Endothelial cell (in vitro differentiated cells): ENCODE measurements at regions not wholly inside any gene's neighbourhood (a gene's known extent, or its start where the extent isn't known, plus 50 kb on each side); places are given as distances from the start of the nearest gene placed in this dataset.

Source experiments
- DNase-seq: peaks from one replicate; pipeline ENCODE4 v3.0.0; 2021; ENCODE audit warnings: low spot score
- H3K27ac Mint-ChIP-seq: one replicate; pipeline ENCODE4 v1.8.0; 2021; ENCODE audit warnings: mixed read lengths, inconsistent platforms; ENCODE audit not compliant: unreplicated experiment
- H3K27me3 Mint-ChIP-seq: one replicate; pipeline ENCODE4 v1.8.0; 2021; ENCODE audit warnings: mild to moderate bottlenecking, moderate library complexity, mixed read lengths, inconsistent platforms; ENCODE audit not compliant: unreplicated experiment
- H3K36me3 Mint-ChIP-seq: one replicate; pipeline ENCODE4 v1.8.0; 2021; ENCODE audit warnings: mild to moderate bottlenecking, low read depth, mixed read lengths, inconsistent platforms; ENCODE audit not compliant: unreplicated experiment
- H3K4me1 Mint-ChIP-seq: one replicate; pipeline ENCODE4 v1.8.0; 2021; ENCODE audit warnings: mild to moderate bottlenecking, mixed read lengths, inconsistent platforms; ENCODE audit not compliant: unreplicated experiment
- H3K4me3 Mint-ChIP-seq: one replicate; pipeline ENCODE4 v1.8.0; 2021; ENCODE audit warnings: mild to moderate bottlenecking, mixed read lengths, inconsistent platforms; ENCODE audit not compliant: unreplicated experiment
- H3K9me3 Mint-ChIP-seq: one replicate; pipeline ENCODE4 v1.8.0; 2021; ENCODE audit warnings: mixed read lengths, inconsistent platforms; ENCODE audit not compliant: unreplicated experiment
- TF ChIP-seq, protein P1 (sequence below): fragments of 200-600 bp; sonication (generic); IDR thresholded peaks from one replicate; pipeline ENCODE4 v1.5.0; 2021; ENCODE audit warnings: antibody characterized with exemption; ENCODE audit not compliant: unreplicated experiment

DNA sequence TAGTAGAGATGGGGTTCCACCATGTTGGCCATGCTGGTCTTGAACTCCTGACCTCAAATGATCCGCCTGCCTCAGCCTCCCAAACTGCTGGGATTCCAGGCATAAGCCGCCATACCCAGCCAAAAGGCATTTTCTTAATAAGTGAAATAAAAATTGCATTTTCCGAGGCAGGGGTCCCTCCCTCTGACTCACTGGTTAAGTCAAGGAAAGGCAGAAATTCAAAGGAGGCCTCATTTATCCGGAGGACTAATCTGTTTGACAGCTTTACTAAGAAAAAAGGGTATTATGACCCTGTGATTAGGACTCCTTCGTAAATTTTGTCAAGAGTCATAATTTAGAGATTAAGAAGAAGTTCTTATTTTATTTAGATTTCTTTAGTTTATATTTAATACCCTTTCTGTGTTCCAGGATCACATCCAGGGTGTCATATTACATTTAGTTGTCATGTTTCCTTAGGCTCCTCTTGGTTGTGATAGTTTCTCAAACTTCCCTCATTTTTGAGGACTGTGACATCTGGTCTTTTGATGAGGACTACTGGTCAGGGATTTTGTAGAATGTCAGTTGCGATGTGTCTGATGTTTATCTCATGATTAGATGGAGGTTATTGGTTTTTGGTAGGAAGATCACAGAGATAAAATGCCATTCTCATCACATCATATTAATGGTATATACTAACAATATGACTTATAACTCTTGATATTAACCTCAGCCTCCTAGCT lies 753.7 kb upstream of the AMOT start:
- no peaks in the 10 kb centered on the region for H3K36me3 Mint-ChIP-seq
- no peaks in the 10 kb centered on the region for H3K27me3 Mint-ChIP-seq
- no peaks in the 10 kb centered on the region for H3K4me1 Mint-ChIP-seq
- DNase-seq, result no peak
- no peak overlapping the region for H3K4me3 Mint-ChIP-seq
- H3K9me3 Mint-ChIP-seq, result no peaks in the 10 kb centered on the region
- H3K27ac Mint-ChIP-seq, result no peak overlapping the region
- TF ChIP-seq, protein P1, sequence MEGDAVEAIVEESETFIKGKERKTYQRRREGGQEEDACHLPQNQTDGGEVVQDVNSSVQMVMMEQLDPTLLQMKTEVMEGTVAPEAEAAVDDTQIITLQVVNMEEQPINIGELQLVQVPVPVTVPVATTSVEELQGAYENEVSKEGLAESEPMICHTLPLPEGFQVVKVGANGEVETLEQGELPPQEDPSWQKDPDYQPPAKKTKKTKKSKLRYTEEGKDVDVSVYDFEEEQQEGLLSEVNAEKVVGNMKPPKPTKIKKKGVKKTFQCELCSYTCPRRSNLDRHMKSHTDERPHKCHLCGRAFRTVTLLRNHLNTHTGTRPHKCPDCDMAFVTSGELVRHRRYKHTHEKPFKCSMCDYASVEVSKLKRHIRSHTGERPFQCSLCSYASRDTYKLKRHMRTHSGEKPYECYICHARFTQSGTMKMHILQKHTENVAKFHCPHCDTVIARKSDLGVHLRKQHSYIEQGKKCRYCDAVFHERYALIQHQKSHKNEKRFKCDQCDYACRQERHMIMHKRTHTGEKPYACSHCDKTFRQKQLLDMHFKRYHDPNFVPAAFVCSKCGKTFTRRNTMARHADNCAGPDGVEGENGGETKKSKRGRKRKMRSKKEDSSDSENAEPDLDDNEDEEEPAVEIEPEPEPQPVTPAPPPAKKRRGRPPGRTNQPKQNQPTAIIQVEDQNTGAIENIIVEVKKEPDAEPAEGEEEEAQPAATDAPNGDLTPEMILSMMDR, result no peak

DNA sequence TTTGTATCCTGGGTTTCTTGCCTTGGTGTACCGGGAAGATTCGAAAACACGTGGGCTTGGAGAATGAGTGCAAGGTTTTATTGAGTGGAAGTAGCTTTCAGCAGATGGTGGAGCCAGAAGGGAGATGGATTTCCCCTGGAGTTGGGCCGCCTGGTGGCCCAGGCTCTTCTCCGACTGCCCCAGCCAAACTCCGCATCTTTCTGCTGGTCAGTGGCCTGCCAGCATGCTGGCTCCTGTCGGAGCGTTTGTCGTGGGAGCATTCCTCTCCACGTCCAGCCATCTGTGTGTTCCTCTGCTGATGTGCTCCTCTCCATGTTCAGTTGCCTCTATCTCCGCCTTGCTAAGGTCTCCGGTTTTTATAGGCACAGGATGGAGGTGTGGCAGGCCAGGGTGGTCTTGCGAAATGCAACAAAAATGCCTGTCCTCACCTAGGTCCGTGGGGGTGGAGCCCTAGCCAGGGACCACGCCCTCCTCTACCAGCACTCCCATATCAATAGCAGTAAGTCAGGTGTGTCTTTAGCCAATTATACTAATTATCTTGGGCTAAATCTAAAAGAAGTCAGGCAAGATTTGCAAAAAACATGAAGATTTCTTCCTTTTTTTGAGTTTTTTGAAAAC lies 745.8 kb upstream of the AMOT start:
- Mint-ChIP-seq H3K36me3 (peaks cover 3% of the 10 kb centered on the region), H3K4me3 (no peak overlapping the region), H3K27me3 (no peaks in the 10 kb centered on the region), H3K27ac (no peak overlapping the region), H3K9me3 (no peaks in the 10 kb centered on the region), H3K4me1 (no peaks in the 10 kb centered on the region)
- DNase-seq, result no peak
- TF ChIP-seq, protein P1, result no peak

DNA sequence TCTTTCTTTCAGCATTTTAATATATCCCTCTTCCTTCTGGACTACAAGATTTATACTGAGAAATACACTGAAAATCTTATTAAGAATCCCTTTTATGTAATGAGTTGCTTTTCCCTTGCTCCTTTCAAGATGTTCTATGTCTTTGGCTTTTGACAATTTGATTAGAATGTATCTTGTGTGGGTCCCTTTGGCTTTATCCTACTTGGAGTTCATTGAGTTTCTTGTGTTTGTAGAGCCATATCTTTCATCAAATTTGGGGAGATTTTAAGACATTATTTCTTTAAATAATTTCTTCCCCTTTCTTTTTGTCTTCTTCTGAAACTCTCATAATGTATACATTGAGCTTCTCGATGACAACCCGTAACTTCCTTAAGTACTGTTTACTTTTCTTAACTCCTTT lies 739.9 kb upstream of the AMOT start:
- no peak overlapping the region for H3K4me3 Mint-ChIP-seq
- TF ChIP-seq, protein P1, result no peak
- H3K27me3 Mint-ChIP-seq, result no peaks in the 10 kb centered on the region
- no peak overlapping the region for H3K27ac Mint-ChIP-seq
- H3K9me3 Mint-ChIP-seq, result no peaks in the 10 kb centered on the region
- peaks cover 3% of the 10 kb centered on the region for H3K36me3 Mint-ChIP-seq
- DNase-seq, result no peak
- H3K4me1 Mint-ChIP-seq, result no peaks in the 10 kb centered on the region

DNA sequence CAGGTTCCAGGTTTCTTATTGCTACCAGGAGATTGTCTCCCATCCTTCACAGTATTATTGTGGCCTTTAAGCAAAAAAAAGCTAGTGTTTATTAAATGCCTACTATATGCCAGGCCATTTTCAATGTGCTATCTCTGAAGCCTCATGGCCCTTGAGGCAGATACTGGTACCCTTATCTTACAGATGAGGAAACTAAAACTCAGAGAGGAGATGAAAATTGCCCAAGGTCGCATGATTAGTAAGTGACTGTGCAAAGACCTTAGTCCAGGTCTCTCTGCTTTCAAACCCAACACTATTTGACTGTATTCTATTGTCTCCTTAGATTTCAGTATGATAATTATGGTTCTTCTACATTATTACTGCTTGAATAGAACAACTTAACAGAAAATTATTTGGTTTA lies 717.9 kb upstream of the AMOT start:
- TF ChIP-seq, protein P1, result no peak
- H3K27me3 Mint-ChIP-seq, result no peaks in the 10 kb centered on the region
- H3K36me3 Mint-ChIP-seq, result no peaks in the 10 kb centered on the region
- no peak for DNase-seq
- H3K27ac Mint-ChIP-seq, result no peak overlapping the region
- H3K4me1 Mint-ChIP-seq, result no peaks in the 10 kb centered on the region
- no peaks in the 10 kb centered on the region for H3K9me3 Mint-ChIP-seq
- H3K4me3 Mint-ChIP-seq, result no peak overlapping the region

DNA sequence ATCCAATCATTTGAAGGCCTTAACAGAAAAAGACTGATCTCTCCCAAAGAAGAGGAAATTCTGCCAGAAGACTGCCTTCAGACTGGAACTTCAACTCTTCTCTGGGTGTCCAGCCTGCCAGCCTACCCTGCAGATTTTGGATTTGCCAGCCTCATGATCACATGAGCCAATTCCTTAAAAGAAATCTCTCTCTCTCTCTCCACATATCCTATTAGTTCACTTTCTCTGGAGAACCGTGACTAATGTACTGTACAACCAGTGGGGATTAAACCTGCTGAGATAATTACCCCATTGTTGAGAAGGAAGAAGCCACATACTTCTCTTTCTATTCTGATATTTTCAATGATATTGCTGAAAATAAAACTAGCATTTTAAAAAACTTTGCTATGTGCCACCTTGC lies 711.3 kb upstream of the AMOT start:
- DNase-seq, result no peak
- H3K27ac Mint-ChIP-seq, result no peak overlapping the region
- no peak overlapping the region for H3K4me3 Mint-ChIP-seq
- H3K27me3 Mint-ChIP-seq, result no peaks in the 10 kb centered on the region
- TF ChIP-seq, protein P1, result no peak
- H3K36me3 Mint-ChIP-seq, result no peaks in the 10 kb centered on the region
- H3K9me3 Mint-ChIP-seq, result no peaks in the 10 kb centered on the region
- no peaks in the 10 kb centered on the region for H3K4me1 Mint-ChIP-seq
